ENCODE measurements at regions not wholly inside any gene's neighbourhood (a gene's known extent, or its start where the extent isn't known, plus 50 kb on each side); places are given as distances from the start of the nearest gene placed in this dataset.
A peak's percentile ranks its signal among the peaks of the same experiment; 100 is the strongest.

GRCh38 chr14:48456051-48456450 is 780.6 kb upstream of the MDGA2 start:
- Histone ChIP-seq H3K4me1 (ENCODE audit: control insufficient read depth in 1 of 2, extremely low read depth in 1 of 2, insufficient read depth in 2 of 2, low read length in 2 of 2) (no peaks in the 10 kb centered on the region), H3K4me3 (ENCODE audit: control insufficient read depth in 1 of 2, extremely low read depth in 1 of 2, low read length in 1 of 2) (no peak overlapping the region), H3K36me3 (ENCODE audit: control insufficient read depth in 2 of 2, extremely low read depth in 1 of 2, insufficient read depth in 1 of 2, low read length in 1 of 2) (no peaks in the 10 kb centered on the region), H3K27me3 (replicated peaks in 1 of 2; ENCODE audit: control insufficient read depth in 2 of 2, extremely low read depth in 1 of 2, insufficient read depth in 2 of 2, low read length in 1 of 2) (no peaks in the 10 kb centered on the region), H3K9me3 (no peaks in the 10 kb centered on the region), H3K27ac (ENCODE audit: low read length) (no peak overlapping the region)
- POLR2A ChIA-PET: no interaction called here
- no peak for DNase-seq
- CTCF ChIA-PET: no interaction called here
- H3K27ac Mint-ChIP-seq: no peak overlapping the region
- no peaks in the 10 kb centered on the region for H3K36me3 Mint-ChIP-seq
- H3K27me3 Mint-ChIP-seq: no peaks in the 10 kb centered on the region
- H3K4me1 Mint-ChIP-seq: no peaks in the 10 kb centered on the region
- no peak for ATAC-seq (replicated peaks in 1 of 4)
- H3K4me3 Mint-ChIP-seq: no peak overlapping the region
- peaks cover 0 to 1% (median 0%) of the 10 kb centered on the region in 3 donors for H3K9me3 Mint-ChIP-seq

DNA sequence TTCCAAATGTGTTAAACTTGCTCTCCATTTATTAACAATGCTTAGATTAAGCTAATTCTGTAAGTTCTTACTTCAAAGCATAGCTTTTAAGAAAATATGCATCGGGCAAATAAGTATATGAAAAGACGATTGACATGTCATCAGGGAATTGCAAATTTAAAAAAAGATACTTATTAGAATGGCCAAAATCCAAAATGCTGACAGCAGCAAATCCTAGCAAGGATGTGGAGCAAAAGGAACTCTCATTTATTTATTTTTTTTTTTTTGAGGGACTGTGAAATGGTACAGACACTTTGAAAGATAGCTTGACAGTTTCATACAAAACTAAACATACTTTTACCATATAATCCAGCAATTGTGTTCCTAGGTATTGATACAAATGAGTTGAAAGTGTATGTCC is 779.5 kb upstream of the MDGA2 start:
- ATAC-seq (replicated peaks in 1 of 4) (no peak), DNase-seq (no peak)
- peaks cover 0 to 1% (median 0%) of the 10 kb centered on the region in 3 donors for H3K9me3 Mint-ChIP-seq
- POLR2A ChIA-PET: no interaction called here
- no CpG with 5 or more reads among the region's 2 CpGs for WGBS (ENCODE audit: insufficient coverage)
- no peaks in the 10 kb centered on the region for H3K27me3 ChIP-seq (replicated peaks in 1 of 2; ENCODE audit: control insufficient read depth in 2 of 2, extremely low read depth in 1 of 2, insufficient read depth in 2 of 2, low read length in 1 of 2)
- CTCF ChIA-PET: no interaction called here
- H3K36me3 ChIP-seq (ENCODE audit: control insufficient read depth in 2 of 2, extremely low read depth in 1 of 2, insufficient read depth in 1 of 2, low read length in 1 of 2): no peaks in the 10 kb centered on the region
- no peak overlapping the region for H3K4me3 Mint-ChIP-seq
- no peaks in the 10 kb centered on the region for H3K4me1 ChIP-seq (ENCODE audit: control insufficient read depth in 1 of 2, extremely low read depth in 1 of 2, insufficient read depth in 2 of 2, low read length in 2 of 2)
- no peak overlapping the region for H3K4me3 ChIP-seq (ENCODE audit: control insufficient read depth in 1 of 2, extremely low read depth in 1 of 2, low read length in 1 of 2)
- no peaks in the 10 kb centered on the region for H3K27me3 Mint-ChIP-seq
- no peak overlapping the region for H3K27ac ChIP-seq (ENCODE audit: low read length)
- no peaks in the 10 kb centered on the region for H3K4me1 Mint-ChIP-seq
- no peaks in the 10 kb centered on the region for H3K36me3 Mint-ChIP-seq
- no peak overlapping the region for H3K27ac Mint-ChIP-seq
- H3K9me3 ChIP-seq: no peaks in the 10 kb centered on the region

DNA sequence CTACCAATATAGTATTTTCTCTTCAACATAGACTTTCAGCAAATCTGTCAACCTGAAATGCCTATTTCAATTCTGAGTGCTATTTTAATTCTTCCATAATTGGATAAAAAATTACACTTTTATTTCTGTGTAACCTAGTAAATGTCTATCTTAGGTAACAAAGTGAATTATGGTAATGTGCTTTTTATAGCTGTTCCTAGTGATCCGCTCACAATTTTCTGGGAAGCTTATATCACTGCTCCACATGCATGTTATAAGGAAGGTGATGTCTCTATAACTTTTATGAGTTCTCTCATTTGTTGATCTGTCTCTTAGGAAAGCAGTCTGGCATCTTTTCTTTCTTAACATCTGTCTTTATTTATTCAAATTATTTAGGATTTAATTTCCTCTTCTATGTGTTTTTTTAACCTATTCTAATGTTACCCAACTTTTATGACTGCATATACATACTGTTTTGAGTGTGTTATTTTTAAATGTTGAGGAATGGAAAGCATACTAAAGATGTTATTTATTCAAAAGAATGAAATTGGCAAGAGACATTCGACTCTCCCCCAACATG is 777.1 kb upstream of the MDGA2 start:
- no peaks in the 10 kb centered on the region for H3K36me3 Mint-ChIP-seq
- DNase-seq (no peak), ATAC-seq (replicated peaks in 1 of 4) (no peak)
- H3K27me3 ChIP-seq (replicated peaks in 1 of 2; ENCODE audit: control insufficient read depth in 2 of 2, extremely low read depth in 1 of 2, insufficient read depth in 2 of 2, low read length in 1 of 2): no peaks in the 10 kb centered on the region
- H3K4me1 Mint-ChIP-seq: no peaks in the 10 kb centered on the region
- no peak overlapping the region for H3K27ac ChIP-seq (ENCODE audit: low read length)
- POLR2A ChIA-PET: no interaction called here
- CTCF ChIA-PET: no interaction called here
- H3K9me3 ChIP-seq: no peaks in the 10 kb centered on the region
- H3K4me3 Mint-ChIP-seq: no peak overlapping the region
- H3K4me1 ChIP-seq (ENCODE audit: control insufficient read depth in 1 of 2, extremely low read depth in 1 of 2, insufficient read depth in 2 of 2, low read length in 2 of 2): no peaks in the 10 kb centered on the region
- H3K36me3 ChIP-seq (ENCODE audit: control insufficient read depth in 2 of 2, extremely low read depth in 1 of 2, insufficient read depth in 1 of 2, low read length in 1 of 2): no peaks in the 10 kb centered on the region
- no peak overlapping the region for H3K27ac Mint-ChIP-seq
- no CpG with 5 or more reads among the region's 2 CpGs for WGBS (ENCODE audit: insufficient coverage)
- H3K9me3 Mint-ChIP-seq: peaks cover 0 to 5% (median 3%) of the 10 kb centered on the region in 3 donors
- H3K27me3 Mint-ChIP-seq: no peaks in the 10 kb centered on the region
- no peak overlapping the region for H3K4me3 ChIP-seq (ENCODE audit: control insufficient read depth in 1 of 2, extremely low read depth in 1 of 2, low read length in 1 of 2)

GRCh38 chr14:48435221-48435620 is 759.8 kb upstream of the MDGA2 start:
- H3K27ac Mint-ChIP-seq: no peak overlapping the region
- H3K36me3 Mint-ChIP-seq: no peaks in the 10 kb centered on the region
- Histone ChIP-seq H3K9me3 (no peaks in the 10 kb centered on the region), H3K27ac (ENCODE audit: low read length) (no peak overlapping the region), H3K27me3 (replicated peaks in 1 of 2; ENCODE audit: control insufficient read depth in 2 of 2, extremely low read depth in 1 of 2, insufficient read depth in 2 of 2, low read length in 1 of 2) (no peaks in the 10 kb centered on the region), H3K4me1 (ENCODE audit: control insufficient read depth in 1 of 2, extremely low read depth in 1 of 2, insufficient read depth in 2 of 2, low read length in 2 of 2) (no peaks in the 10 kb centered on the region), H3K4me3 (ENCODE audit: control insufficient read depth in 1 of 2, extremely low read depth in 1 of 2, low read length in 1 of 2) (no peak overlapping the region), H3K36me3 (ENCODE audit: control insufficient read depth in 2 of 2, extremely low read depth in 1 of 2, insufficient read depth in 1 of 2, low read length in 1 of 2) (no peaks in the 10 kb centered on the region)
- H3K4me1 Mint-ChIP-seq: no peaks in the 10 kb centered on the region
- no peak for ATAC-seq (replicated peaks in 1 of 4)
- CTCF ChIA-PET: no interaction called here
- 0% methylated on average over 1 of the region's 2 CpGs for WGBS (ENCODE audit: insufficient coverage)
- DNase-seq: no peak
- no peak overlapping the region for H3K4me3 Mint-ChIP-seq
- POLR2A ChIA-PET: no interaction called here
- no peaks in the 10 kb centered on the region for H3K27me3 Mint-ChIP-seq
- peaks cover 0 to 9% (median 8%) of the 10 kb centered on the region in 3 donors for H3K9me3 Mint-ChIP-seq

- CTCF ChIA-PET: no interaction called here
- no peaks in the 10 kb centered on the region for H3K27me3 Mint-ChIP-seq
- 88% methylated on average over 4 of the region's 5 CpGs for WGBS (ENCODE audit: insufficient coverage)
Observed at GRCh38 chr14:48430805-48431204, 755.4 kb upstream of the MDGA2 start.

DNA sequence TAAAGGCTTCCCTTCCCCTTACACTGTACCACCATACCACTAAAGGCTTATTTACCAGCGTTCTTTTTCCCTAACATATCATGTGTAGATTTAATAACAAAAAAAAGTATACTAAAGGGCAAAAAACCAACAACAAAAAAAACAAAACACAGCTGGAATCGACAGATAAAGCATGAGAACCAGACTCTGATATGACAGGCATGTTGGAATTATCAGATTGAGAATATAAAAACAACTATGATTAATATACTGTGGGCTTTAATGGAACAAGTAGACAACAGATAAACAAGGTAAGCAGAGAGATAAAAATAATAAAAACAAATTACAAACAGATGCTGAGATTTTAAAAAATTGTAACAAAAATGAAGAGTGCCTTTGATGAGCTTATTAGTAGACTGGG is 754.1 kb upstream of the MDGA2 start:
- Mint-ChIP-seq H3K4me1 (no peaks in the 10 kb centered on the region), H3K27me3 (no peaks in the 10 kb centered on the region), H3K27ac (no peak overlapping the region), H3K4me3 (no peak overlapping the region), H3K36me3 (no peaks in the 10 kb centered on the region), H3K9me3 (peaks cover 3 to 14% (median 10%) of the 10 kb centered on the region in 3 donors)
- ATAC-seq (replicated peaks in 1 of 4) (no peak), DNase-seq (no peak)
- Histone ChIP-seq H3K4me1 (ENCODE audit: control insufficient read depth in 1 of 2, extremely low read depth in 1 of 2, insufficient read depth in 2 of 2, low read length in 2 of 2) (no peaks in the 10 kb centered on the region), H3K9me3 (no peaks in the 10 kb centered on the region), H3K4me3 (ENCODE audit: control insufficient read depth in 1 of 2, extremely low read depth in 1 of 2, low read length in 1 of 2) (no peak overlapping the region), H3K27me3 (replicated peaks in 1 of 2; ENCODE audit: control insufficient read depth in 2 of 2, extremely low read depth in 1 of 2, insufficient read depth in 2 of 2, low read length in 1 of 2) (no peaks in the 10 kb centered on the region), H3K36me3 (ENCODE audit: control insufficient read depth in 2 of 2, extremely low read depth in 1 of 2, insufficient read depth in 1 of 2, low read length in 1 of 2) (no peaks in the 10 kb centered on the region), H3K27ac (ENCODE audit: low read length) (no peak overlapping the region)
- ChIA-PET POLR2A (no interaction called here), CTCF (no interaction called here)
- no CpG with 5 or more reads among the region's 2 CpGs for WGBS (ENCODE audit: insufficient coverage)

More at GRCh38 chr14:48430805-48431204, 755.4 kb upstream of the MDGA2 start:
- Histone ChIP-seq H3K27me3 (replicated peaks in 1 of 2; ENCODE audit: control insufficient read depth in 2 of 2, extremely low read depth in 1 of 2, insufficient read depth in 2 of 2, low read length in 1 of 2) (no peaks in the 10 kb centered on the region), H3K36me3 (ENCODE audit: control insufficient read depth in 2 of 2, extremely low read depth in 1 of 2, insufficient read depth in 1 of 2, low read length in 1 of 2) (no peaks in the 10 kb centered on the region), H3K9me3 (no peaks in the 10 kb centered on the region), H3K27ac (ENCODE audit: low read length) (no peak overlapping the region), H3K4me3 (ENCODE audit: control insufficient read depth in 1 of 2, extremely low read depth in 1 of 2, low read length in 1 of 2) (no peak overlapping the region), H3K4me1 (ENCODE audit: control insufficient read depth in 1 of 2, extremely low read depth in 1 of 2, insufficient read depth in 2 of 2, low read length in 2 of 2) (no peaks in the 10 kb centered on the region)
- Mint-ChIP-seq H3K27ac (no peak overlapping the region), H3K36me3 (no peaks in the 10 kb centered on the region), H3K4me1 (no peaks in the 10 kb centered on the region), H3K9me3 (peaks cover 3 to 14% (median 9%) of the 10 kb centered on the region in 3 donors), H3K4me3 (no peak overlapping the region)
- no peak for DNase-seq
- POLR2A ChIA-PET: no interaction called here
- ATAC-seq (replicated peaks in 1 of 4): peak in 1 of 4 experiments; percentile 20
